Renal cortical epithelial cell (primary cell): ENCODE measurements at regions not wholly inside any gene's neighbourhood (a gene's known extent, or its start where the extent isn't known, plus 50 kb on each side); places are given as distances from the start of the nearest gene placed in this dataset.

ENCODE experiments used
- DNase-seq: peaks from one replicate; pipeline ENCODE4 v3.0.0-alpha.2; 2011; ENCODE audit warnings: low read depth

DNA sequence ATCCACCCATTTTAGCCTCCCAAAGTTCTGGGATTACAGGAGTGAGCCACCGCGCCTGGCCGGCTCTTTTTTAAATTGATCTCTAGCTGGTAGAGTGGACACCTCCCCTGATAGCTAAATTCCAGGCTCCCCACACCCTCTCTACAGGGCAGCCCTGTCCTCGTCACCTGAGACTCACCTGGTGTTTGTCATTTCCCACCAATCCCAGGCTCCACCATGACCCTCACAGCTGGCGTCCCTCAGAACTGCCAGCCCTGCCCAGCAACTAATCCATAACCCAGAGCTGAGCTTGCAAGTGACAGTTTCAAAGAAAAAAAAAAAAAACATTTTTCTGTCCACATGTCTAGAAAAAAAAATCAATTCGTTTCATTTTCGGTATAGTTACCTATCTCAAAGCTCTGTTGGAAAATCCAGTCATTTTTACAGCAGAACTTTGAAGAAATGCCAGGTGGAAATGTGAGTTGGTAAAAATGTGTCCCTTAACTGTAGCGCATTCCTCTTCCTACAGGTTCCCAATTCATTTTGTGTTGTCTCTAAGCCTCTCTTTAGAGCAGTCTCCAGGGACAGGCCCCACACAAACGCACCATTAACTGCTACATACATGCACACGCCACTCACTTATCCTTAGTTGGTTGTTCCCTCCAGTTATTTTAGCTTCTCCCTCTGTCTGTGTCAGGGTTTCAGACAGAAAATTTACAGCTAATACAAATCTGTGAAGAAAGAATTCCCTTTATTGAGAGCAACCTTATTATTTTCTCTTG lies 294.7 kb downstream of the FBXO15 start:
- no peak for DNase-seq

DNA sequence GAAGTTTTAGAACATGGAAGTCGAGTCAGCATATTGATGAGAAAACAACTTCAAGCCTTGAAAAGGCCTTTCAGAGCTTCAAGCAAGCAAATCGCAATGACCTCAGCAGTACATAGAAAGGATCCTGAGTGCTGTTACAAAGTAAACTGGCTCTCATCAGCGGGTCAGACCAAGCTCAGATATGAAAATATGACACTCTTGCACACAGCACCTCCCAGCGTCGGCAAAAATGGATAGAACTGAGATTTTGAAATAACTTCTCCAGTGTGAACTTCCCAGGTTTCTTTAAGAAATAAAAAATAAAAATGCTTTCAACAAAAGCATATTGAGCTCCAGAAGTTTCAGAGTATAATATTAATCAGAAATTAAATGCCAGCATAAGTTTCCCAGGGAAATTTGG lies 296.9 kb downstream of the FBXO15 start:
- no peak for DNase-seq

DNA sequence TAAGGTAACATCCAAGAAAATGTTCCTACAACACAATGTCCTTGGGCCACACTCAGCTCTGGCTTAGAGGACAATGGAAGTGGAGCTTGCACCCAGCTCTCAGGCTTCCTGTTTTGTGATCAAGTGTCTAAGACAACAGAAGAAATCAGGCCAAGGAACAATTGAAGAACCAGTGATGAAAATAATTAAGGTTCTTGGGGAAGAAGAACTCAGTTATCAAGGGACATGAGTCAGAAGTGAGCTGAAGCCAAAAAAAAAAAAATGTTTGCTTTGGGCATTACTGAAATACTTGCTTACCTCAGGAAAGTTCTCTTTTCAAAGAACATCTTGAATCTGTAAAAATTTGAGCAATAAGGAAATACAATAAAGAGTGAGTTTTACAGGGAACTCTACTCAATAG lies 299.0 kb downstream of the FBXO15 start:
- DNase-seq, result peak; percentile 66

GRCh38 chr18:73843455-73843854 lies 304.2 kb downstream of the FBXO15 start:
- DNase-seq, result no peak

DNA sequence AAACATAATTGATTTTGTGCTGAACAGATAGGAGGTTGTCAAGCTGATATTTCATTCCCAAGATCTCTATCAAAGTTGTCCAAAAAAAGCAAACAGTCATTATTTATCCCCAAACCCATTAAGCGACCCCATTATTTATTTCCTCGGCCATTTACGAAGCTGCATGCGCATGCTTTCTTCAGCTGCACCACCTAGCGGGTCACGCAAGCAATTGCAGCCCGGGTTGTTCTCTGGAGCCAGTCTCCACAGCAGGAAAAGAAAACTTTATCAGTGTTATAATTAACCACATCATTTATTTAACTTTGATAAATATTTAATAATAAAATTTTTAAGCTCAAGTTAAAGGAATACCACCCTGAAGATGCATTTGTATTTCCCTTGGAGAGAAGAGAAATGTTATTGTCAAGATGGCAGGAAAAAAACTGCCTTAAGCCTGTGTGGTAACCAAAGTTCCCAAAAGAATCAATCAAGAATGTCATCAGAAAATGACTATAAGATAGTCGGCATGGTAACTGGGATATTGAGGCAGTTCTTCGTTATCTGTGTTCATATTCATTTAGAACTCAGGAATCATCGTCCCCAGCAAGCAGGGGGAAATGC lies 304.7 kb downstream of the FBXO15 start:
- DNase-seq, result peak; percentile 31

- DNase-seq, result no peak
Observed at GRCh38 chr18:73841661-73842060, 306.0 kb downstream of the FBXO15 start.

DNA sequence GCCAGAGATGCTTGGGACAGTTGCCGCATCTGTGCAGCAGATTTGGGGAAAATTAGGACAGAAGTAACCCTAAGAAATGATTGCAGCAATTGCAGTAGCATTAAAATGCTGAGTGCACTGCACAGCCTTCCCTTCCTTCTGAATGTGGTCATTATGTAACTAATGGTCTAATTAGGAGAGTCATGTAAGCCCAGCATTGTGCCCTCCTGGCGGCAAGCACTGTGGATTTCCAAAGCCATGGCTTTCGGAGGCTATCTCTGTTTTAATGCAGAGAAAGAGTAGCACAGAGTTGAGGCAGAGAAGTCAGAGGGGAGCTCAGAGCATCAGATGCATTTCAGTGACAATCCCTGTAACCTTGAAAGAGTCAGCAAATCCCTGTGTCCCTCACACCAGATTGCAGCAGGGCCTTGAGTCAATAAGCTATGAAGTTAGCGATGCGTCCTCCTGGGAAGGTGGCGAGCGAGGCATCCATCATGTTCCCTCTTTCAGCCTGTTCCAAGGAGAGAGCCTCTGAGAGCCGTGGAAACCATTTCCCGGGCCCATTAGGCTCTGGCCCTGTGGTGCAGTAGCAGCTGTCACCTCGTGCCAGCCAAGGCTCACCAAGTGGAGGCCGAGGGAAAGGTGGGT lies 307.2 kb downstream of the FBXO15 start:
- DNase-seq, result no peak

DNA sequence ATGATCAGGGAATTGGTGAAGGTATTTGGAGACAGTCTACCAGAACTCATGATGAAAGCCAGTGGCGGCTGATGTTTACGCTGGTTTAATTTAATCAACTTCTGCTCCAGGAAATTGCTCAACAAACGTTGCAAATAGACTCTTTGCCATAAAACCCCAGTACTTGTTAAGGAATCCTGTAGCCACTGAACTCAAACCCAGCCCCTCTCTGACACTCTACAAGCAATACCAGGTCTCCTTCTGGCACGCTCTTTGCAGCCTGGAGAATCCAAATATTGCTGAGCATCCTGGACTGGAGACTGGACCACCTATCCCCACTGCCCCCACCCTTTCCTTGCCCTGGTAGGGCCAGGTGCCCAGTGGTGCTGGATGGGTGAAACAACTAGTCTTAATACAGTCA lies 308.2 kb downstream of the FBXO15 start:
- no peak for DNase-seq

GRCh38 chr18:73838107-73838506 lies 309.5 kb downstream of the FBXO15 start:
- no peak for DNase-seq

GRCh38 chr18:73835656-73836364 lies 311.8 kb downstream of the FBXO15 start:
- no peak for DNase-seq

DNA sequence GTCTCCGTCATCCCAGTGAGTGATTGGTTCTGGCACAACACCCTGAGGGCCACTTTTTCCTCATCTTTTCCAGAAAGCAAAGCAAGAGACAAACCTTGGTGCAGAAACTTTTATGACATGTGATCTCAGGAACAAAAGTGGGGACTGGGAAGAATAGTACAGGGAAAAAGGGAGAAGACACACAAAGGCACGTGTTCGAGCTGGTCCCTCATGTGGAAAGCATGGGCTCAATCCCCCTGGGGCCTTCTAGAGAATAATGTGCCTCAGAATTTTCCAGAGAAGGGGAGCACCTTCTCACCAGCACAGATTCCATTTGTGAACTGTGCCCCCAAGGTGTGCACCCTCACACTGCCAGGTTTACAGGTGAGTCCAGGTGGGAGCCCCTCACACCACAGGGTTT lies 312.6 kb downstream of the FBXO15 start:
- DNase-seq, result no peak

- DNase-seq, result no peak
Observed at GRCh38 chr18:73831688-73832087, 315.9 kb downstream of the FBXO15 start.

- DNase-seq, result no peak
Observed at GRCh38 chr18:73829146-73829545, 318.5 kb downstream of the FBXO15 start.

DNA sequence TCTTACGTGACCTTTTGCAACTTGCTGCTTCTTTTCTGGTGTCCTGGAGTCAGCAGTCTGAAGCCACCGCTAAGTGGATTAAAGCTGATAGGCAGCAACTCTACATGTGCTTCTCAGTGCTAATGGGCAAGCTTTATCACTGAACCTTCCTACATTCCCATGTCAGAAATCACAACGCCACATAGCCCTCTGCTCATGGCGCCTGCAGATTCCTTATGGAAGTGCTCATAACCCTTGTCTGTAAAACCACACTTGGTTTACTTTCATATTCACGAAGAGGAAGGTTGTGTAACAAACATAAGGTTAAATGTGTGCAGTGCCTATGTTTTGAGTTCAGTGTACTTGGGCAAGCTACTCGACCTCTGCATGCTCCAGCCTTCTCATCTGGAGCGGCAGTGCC lies 319.8 kb downstream of the FBXO15 start:
- no peak for DNase-seq

DNA sequence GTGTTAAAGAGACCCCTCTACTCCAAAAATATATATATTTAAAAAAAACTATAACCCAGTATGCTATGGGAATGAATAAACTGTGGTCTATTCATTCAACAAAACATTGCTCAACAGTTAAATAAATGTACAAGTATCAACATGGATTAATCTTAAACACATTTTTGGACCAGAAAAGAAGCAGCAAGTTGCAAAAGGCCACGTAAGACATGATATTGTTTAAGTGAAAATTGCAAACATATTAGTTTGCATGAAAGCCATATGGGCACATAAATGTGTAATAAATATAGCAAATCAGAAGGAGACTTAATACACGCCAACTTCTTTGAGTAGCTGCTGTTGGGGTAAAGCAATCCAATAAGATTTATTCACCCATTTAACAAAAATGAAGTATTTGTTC lies 321.5 kb downstream of the FBXO15 start:
- DNase-seq, result no peak

GRCh38 chr18:73824671-73825070 lies 323.0 kb downstream of the FBXO15 start:
- no peak for DNase-seq

DNA sequence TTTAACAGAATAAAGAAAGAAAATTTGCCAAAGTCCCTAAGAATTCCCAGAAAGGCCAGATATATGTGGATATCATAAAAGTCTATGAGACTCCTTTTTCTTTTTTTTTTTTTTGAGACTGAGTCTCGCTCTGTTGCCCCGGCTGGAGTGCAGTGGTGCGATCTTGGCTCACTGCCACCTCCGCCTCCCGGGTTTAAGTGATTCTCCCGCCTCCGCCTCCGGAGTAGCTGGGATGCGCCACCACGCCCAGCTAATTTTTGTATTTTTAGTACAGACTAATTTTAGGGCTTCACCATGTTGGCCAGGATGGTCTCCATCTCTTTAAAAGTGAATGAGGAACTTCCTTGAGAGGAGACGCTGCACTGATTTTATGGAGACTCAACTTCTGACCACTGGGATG lies 335.2 kb downstream of the FBXO15 start:
- no peak for DNase-seq

DNA sequence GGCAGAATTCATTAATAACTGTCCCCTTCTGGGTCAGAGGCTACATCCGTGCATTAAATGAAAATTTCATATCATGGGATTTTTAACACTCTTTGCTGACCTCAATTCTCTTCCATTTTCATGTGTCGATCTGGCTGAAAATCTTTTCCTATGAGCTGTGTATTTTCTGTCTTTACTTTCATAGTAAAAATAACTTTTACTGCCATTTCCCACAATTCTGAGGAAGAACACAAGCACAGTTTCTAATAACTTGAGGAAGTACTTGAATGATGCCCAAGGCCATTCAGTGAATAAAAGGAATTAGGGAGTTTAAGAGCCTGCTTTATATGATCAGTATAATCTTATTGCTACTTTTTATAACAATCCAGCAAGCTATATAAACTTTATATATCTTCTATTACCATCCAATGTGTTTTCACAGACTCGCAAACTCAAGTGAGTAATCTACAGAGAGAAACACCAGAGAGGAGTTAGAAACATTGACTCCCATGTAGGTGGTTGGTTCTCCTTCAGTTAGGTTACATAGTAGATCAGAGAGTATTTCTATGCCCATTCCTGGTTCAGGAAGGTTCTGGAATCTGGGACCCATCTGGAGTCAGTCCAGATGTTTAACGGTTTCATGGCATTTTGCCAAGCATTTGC lies 340.0 kb downstream of the FBXO15 start:
- DNase-seq, result no peak

- DNase-seq, result no peak
Observed at GRCh38 chr18:73805991-73806390, 341.6 kb downstream of the FBXO15 start.

GRCh38 chr18:73797419-73797818 lies 350.2 kb downstream of the FBXO15 start:
- DNase-seq, result no peak

GRCh38 chr18:73793386-73793785 lies 354.2 kb downstream of the FBXO15 start:
- no peak for DNase-seq

DNA sequence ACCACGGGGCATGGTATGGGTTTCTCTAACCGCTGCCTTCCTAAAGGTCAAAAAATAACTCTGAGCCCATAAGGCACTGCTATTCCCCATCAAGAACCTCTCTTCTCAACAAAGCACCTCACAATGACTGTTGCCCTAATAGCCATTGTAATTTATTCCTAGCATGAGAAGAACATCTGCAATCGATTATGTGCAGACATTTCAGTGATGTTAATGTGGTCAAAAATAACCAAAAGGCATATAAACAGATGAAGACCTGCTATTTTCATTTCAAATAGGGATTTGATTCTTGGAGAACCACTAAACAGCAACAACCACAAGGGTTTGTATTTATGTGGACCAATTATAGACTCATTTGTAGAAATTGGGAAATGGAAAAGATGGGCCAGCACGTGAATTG lies 356.6 kb downstream of the FBXO15 start:
- no peak for DNase-seq
